Ovary (tissue), 7 donors: ENCODE measurements at regions not wholly inside any gene's neighbourhood (a gene's known extent, or its start where the extent isn't known, plus 50 kb on each side); places are given as distances from the start of the nearest gene placed in this dataset.

Experiments
- DNase-seq, 5 donors: peaks; one replicate each; pipeline ENCODE4 v3.0.0-alpha.2; 2019 to 2020
- H3K27ac ChIP-seq, 2 donors: fragments of 200-600 bp; one replicate each; pipeline versions ENCODE4 v1.5.1 to v1.8.0; 2019 to 2022
- H3K27me3 ChIP-seq: fragments of 200-600 bp; one replicate; pipeline ENCODE4 v1.8.0; 2022
- H3K36me3 ChIP-seq: fragments of 200-600 bp; sonication (generic); one replicate; pipeline ENCODE4 v1.5.1; 2019
- H3K4me1 ChIP-seq: one replicate; pipeline ENCODE4 v1.8.1; 2013; ENCODE audit warnings: mild to moderate bottlenecking, moderate library complexity; ENCODE audit not compliant: insufficient read depth
- H3K4me3 ChIP-seq: fragments of 200-600 bp; sonication (generic); one replicate; pipeline ENCODE4 v1.5.1; 2017
- H3K9me3 ChIP-seq, 2 donors: fragments of 200-600 bp in 1 of 2; sonication (generic) in 1 of 2; one replicate each; pipeline versions ENCODE4 v1.5.1 to v1.8.1; 2013 to 2019; ENCODE audit warnings: mild to moderate bottlenecking in 1 of 2, moderate library complexity in 1 of 2
- EP300 ChIP-seq: sonication (generic); formaldehyde crosslinking; IDR thresholded peaks from one replicate; pipeline ENCODE4 v1.6.1; 2017; ENCODE audit warnings: antibody characterized with exemption
- POLR2A ChIP-seq: fragments of 450-650 bp; IDR thresholded peaks from one replicate; pipeline ENCODE4 v1.6.1; 2017; ENCODE audit warnings: antibody characterized with exemption, mild to moderate bottlenecking, moderate library complexity
- WGBS, 3 donors: extraction: QIAGEN DNeasy Blood & Tissue Kit in 1 of 3; methylation state at CpG; one replicate each; pipeline versions ENCODE4 v1.1.5 to v1.1.7; 2013 to 2017; 5-methylcytosine and 5-hydroxymethylcytosine counted together
- intact Hi-C, 4 donors: fragments of 100-400 bp; cut with DNase I; formaldehyde crosslinking; loops; one replicate each; pipeline versions ENCODE4 v1.11.0 to v1.15.1; 2022 to 2023
- TF ChIP-seq, protein P1 (sequence below), 3 donors: fragments of 450-650 bp in 2 of 3; fragments of 200-600 bp in 1 of 3; IDR thresholded peaks; one replicate each; pipeline versions ENCODE4 v1.5.1 to v1.8.0; 2016 to 2022; ENCODE audit warnings: antibody characterized with exemption in 3 of 3, mild to moderate bottlenecking in 1 of 3
- donor health status: DM: no; HTN: no; CAD: no; lungs with moderate emphysema.
- donor health status: DM: no; HTN: no; CAD: no.
- donor health status: Bipolar disorder and iron deficiency.
- donor health status: DM: no; HTN: no; CAD: no.
- donor health status: DM: yes; HTN: yes; CAD: no.

GRCh38 chr17:12362853-12363455 lies 302.7 kb upstream of the MYOCD start:
- H3K27me3 ChIP-seq = no peaks in the 10 kb centered on the region
- H3K27ac ChIP-seq = no peak overlapping the region
- intact Hi-C loops = no loop called here
- WGBS, 3 donors = 55 to 60% (median 57%) methylated on average over 5 of the region's 5 CpGs
- no peak for DNase-seq
- H3K4me1 ChIP-seq = peaks cover 11% of the 10 kb centered on the region
- H3K36me3 ChIP-seq = no peaks in the 10 kb centered on the region
- H3K4me3 ChIP-seq = no peak overlapping the region
- no peaks in the 10 kb centered on the region for H3K9me3 ChIP-seq
- TF ChIP-seq EP300 (no peak), POLR2A (no peak)
- TF ChIP-seq, protein P1, sequence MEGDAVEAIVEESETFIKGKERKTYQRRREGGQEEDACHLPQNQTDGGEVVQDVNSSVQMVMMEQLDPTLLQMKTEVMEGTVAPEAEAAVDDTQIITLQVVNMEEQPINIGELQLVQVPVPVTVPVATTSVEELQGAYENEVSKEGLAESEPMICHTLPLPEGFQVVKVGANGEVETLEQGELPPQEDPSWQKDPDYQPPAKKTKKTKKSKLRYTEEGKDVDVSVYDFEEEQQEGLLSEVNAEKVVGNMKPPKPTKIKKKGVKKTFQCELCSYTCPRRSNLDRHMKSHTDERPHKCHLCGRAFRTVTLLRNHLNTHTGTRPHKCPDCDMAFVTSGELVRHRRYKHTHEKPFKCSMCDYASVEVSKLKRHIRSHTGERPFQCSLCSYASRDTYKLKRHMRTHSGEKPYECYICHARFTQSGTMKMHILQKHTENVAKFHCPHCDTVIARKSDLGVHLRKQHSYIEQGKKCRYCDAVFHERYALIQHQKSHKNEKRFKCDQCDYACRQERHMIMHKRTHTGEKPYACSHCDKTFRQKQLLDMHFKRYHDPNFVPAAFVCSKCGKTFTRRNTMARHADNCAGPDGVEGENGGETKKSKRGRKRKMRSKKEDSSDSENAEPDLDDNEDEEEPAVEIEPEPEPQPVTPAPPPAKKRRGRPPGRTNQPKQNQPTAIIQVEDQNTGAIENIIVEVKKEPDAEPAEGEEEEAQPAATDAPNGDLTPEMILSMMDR (IDR thresholded peaks at IDR 0.05) = no peak

- H3K4me3 ChIP-seq = no peak overlapping the region
- H3K9me3 ChIP-seq = no peaks in the 10 kb centered on the region
- no peak overlapping the region for H3K27ac ChIP-seq
- no peaks in the 10 kb centered on the region for H3K36me3 ChIP-seq
- DNase-seq = peak in 1 of 5 donors; percentile 21
- TF ChIP-seq EP300 (no peak), POLR2A (no peak)
- TF ChIP-seq, protein P1 (IDR thresholded peaks at IDR 0.05) = no peak
- H3K27me3 ChIP-seq = no peaks in the 10 kb centered on the region
- 71 to 88% (median 74%) methylated on average over 4 of the region's 4 CpGs for WGBS, 3 donors
- no peaks in the 10 kb centered on the region for H3K4me1 ChIP-seq
- intact Hi-C loops = no loop called here
Measured at GRCh38 chr17:12365805-12366204, 299.9 kb upstream of the MYOCD start.

- no peak for DNase-seq
- H3K27ac ChIP-seq = no peak overlapping the region
- TF ChIP-seq, protein P1 (IDR thresholded peaks at IDR 0.05) = no peak
- TF ChIP-seq EP300 (no peak), POLR2A (no peak)
- no peak overlapping the region for H3K4me3 ChIP-seq
- intact Hi-C loops = no loop called here
- H3K4me1 ChIP-seq = no peaks in the 10 kb centered on the region
- H3K36me3 ChIP-seq = no peaks in the 10 kb centered on the region
- no peaks in the 10 kb centered on the region for H3K9me3 ChIP-seq
- no peaks in the 10 kb centered on the region for H3K27me3 ChIP-seq
Measured at GRCh38 chr17:12369065-12369464, 296.6 kb upstream of the MYOCD start.

DNA sequence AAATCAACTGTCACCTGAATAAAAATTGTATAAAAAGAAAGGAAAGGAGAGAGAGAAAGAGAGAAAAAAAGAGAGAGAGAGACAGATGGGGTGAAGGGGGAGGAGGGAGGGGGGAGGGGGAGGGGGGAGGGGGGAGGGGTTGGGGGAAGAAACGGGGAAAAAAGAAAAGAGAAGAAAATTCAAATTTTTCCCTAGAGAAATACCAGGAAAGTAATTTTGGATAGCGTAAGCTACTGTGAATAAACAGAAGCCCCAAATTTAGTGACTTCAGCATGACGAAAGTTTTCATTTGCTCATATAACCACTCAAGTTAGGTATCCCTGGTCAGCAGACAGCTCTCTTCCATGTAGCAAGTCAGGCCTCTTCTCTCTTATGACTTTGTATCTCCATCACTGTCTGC lies 289.4 kb upstream of the MYOCD start:
- Histone ChIP-seq H3K27ac (no peak overlapping the region), H3K27me3 (no peaks in the 10 kb centered on the region), H3K36me3 (no peaks in the 10 kb centered on the region), H3K9me3 (no peaks in the 10 kb centered on the region), H3K4me3 (no peak overlapping the region), H3K4me1 (no peaks in the 10 kb centered on the region)
- 82 to 89% (median 86%) methylated on average over 3 of the region's 3 CpGs for WGBS, 3 donors
- no peak for DNase-seq
- TF ChIP-seq EP300 = no peak
- TF ChIP-seq, protein P1 (IDR thresholded peaks at IDR 0.05) = no peak
- no peak for TF ChIP-seq POLR2A
- intact Hi-C loops = no loop called here
